ENCODE measurements at regions not wholly inside any gene's neighbourhood (a gene's known extent, or its start where the extent isn't known, plus 50 kb on each side); places are given as distances from the start of the nearest gene placed in this dataset.
"Not testable (repeated sequence)": the region's sequence is repeated elsewhere in the genome, so short reads cannot be mapped to it uniquely, and the experiment has no call there.

DNA sequence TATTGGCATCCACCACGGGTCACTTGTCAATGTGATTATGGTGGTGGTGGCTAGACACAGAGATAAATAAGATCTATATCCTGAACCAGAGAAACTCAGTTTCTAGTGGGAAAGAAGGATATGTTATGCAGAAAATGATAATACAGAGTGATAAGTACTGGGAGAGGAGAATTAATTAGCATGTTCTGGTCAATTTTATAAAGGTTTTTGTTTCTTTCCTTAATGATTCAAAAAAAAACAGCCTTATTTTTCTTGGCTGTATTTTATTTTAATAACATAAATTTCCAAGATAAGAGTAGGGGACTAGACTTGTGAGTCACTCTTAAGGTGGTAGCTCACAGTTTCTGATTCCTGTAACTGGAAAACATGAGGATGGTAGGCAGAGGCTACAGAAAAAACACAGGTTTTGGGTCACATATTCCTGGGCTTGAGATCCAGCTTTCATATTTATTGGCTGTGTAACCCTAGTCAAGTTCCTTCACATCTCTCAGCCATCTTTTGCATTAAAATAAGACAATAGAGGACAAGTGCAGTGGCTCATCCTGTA lies 350.3 kb upstream of the RPS23 start:
- no peak for DNase-seq (ENCODE audit: low spot score)
- TF ChIP-seq, protein P1, sequence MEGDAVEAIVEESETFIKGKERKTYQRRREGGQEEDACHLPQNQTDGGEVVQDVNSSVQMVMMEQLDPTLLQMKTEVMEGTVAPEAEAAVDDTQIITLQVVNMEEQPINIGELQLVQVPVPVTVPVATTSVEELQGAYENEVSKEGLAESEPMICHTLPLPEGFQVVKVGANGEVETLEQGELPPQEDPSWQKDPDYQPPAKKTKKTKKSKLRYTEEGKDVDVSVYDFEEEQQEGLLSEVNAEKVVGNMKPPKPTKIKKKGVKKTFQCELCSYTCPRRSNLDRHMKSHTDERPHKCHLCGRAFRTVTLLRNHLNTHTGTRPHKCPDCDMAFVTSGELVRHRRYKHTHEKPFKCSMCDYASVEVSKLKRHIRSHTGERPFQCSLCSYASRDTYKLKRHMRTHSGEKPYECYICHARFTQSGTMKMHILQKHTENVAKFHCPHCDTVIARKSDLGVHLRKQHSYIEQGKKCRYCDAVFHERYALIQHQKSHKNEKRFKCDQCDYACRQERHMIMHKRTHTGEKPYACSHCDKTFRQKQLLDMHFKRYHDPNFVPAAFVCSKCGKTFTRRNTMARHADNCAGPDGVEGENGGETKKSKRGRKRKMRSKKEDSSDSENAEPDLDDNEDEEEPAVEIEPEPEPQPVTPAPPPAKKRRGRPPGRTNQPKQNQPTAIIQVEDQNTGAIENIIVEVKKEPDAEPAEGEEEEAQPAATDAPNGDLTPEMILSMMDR (IDR thresholded peaks at IDR 0.05; ENCODE audit: borderline replicate concordance, control extremely low read depth, extremely low read depth, insufficient read depth, missing control alignments): no peak
- in situ Hi-C loops (cut with MboI; ENCODE audit: low sequenced_read_pairs, unreplicated experiment): loop anchor here (25.0 kb wide), 1 partner anchor 809 kb away; no protein-coding TSS in a partner anchor

GRCh38 chr5:82626905-82627591 lies 348.9 kb upstream of the RPS23 start:
- in situ Hi-C loops (cut with MboI; ENCODE audit: low sequenced_read_pairs, unreplicated experiment): loop anchor here (25.0 kb wide), 1 partner anchor 810 kb away; no protein-coding TSS in a partner anchor
- DNase-seq (ENCODE audit: low spot score): not testable (repeated sequence)

DNA sequence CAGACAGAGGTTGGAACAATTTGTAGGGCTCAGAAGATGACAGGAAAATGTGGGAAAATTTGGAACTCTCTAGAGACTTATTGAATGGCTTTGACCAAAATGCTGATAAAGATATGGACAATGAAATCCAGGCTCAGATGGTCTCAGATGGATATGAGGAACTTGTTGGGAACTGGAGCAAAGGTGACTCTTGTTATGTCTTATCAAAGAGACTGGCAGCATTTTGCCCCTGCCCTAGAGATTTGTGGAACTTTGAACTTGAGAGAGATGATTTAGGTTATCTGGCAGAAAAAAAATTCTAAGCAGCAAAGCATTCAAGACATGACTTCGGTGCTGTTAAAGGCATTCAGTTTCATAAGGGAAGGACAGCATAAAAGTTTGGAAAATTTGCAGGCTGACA lies 347.9 kb upstream of the RPS23 start:
- not testable (repeated sequence) for DNase-seq (ENCODE audit: low spot score)
- in situ Hi-C loops (cut with MboI; ENCODE audit: low sequenced_read_pairs, unreplicated experiment): loop anchor here (25.0 kb wide), 1 partner anchor 811 kb away; no protein-coding TSS in a partner anchor

GRCh38 chr5:82624062-82624461 lies 345.9 kb upstream of the RPS23 start:
- no peak for DNase-seq (ENCODE audit: low spot score)
- TF ChIP-seq, protein P1 (IDR thresholded peaks at IDR 0.05; ENCODE audit: borderline replicate concordance, control extremely low read depth, extremely low read depth, insufficient read depth, missing control alignments): no peak
- in situ Hi-C loops (cut with MboI; ENCODE audit: low sequenced_read_pairs, unreplicated experiment): no loop called here

GRCh38 chr5:82622711-82623514 lies 344.8 kb upstream of the RPS23 start:
- in situ Hi-C loops (cut with MboI; ENCODE audit: low sequenced_read_pairs, unreplicated experiment): no loop called here
- DNase-seq (ENCODE audit: low spot score): no peak
- TF ChIP-seq, protein P1 (IDR thresholded peaks at IDR 0.05; ENCODE audit: borderline replicate concordance, control extremely low read depth, extremely low read depth, insufficient read depth, missing control alignments): no peak

GRCh38 chr5:82622205-82622604 lies 344.1 kb upstream of the RPS23 start:
- DNase-seq (ENCODE audit: low spot score): no peak
- in situ Hi-C loops (cut with MboI; ENCODE audit: low sequenced_read_pairs, unreplicated experiment): no loop called here
- TF ChIP-seq, protein P1 (IDR thresholded peaks at IDR 0.05; ENCODE audit: borderline replicate concordance, control extremely low read depth, extremely low read depth, insufficient read depth, missing control alignments): no peak

GRCh38 chr5:82620957-82621600 lies 342.9 kb upstream of the RPS23 start:
- in situ Hi-C loops (cut with MboI; ENCODE audit: low sequenced_read_pairs, unreplicated experiment): no loop called here
- DNase-seq (ENCODE audit: low spot score): no peak
- TF ChIP-seq, protein P1 (IDR thresholded peaks at IDR 0.05; ENCODE audit: borderline replicate concordance, control extremely low read depth, extremely low read depth, insufficient read depth, missing control alignments): no peak

All from GM13976 (cell line).